H1 (cell line): ENCODE measurements at regions not wholly inside any gene's neighbourhood (a gene's known extent, or its start where the extent isn't known, plus 50 kb on each side); places are given as distances from the start of the nearest gene placed in this dataset.
A peak's percentile ranks its signal among the peaks of the same experiment; 100 is the strongest.
"Not testable (repeated sequence)": the region's sequence is repeated elsewhere in the genome, so short reads cannot be mapped to it uniquely, and the experiment has no call there.

ENCODE experiments used
- CTCF ChIA-PET: fragments of 300-600 bp; sonication (Branson Sonifier 250); formaldehyde crosslinking; loops from one replicate; lab custom pipeline; 2021; ENCODE audit not compliant: partially characterized antibody; lab: Charles Lee
- POLR2A ChIA-PET: fragments of 300-600 bp; sonication (Branson Sonifier 250); formaldehyde crosslinking; loops from one replicate; lab custom pipeline; 2021; ENCODE audit warnings: inconsistent platforms; ENCODE audit not compliant: partially characterized antibody; lab: Charles Lee
- DNase-seq, 2 experiments: peaks; one replicate each; pipeline versions ENCODE4 v3.0.0 to v3.0.0-alpha.2; 2010 to 2022; ENCODE audit warnings: low spot score in 2 of 2, low read depth in 1 of 2, mixed read lengths in 1 of 2
- FAIRE-seq: peaks from 2 replicates; lab custom pipeline; 2011; peaks lifted over from hg19 to GRCh38; lab: Jason Lieb, UNC
- H2AFZ ChIP-seq: 2 replicates; pipeline ENCODE4 v1.8.1; 2012; ENCODE audit warnings: low read length, inconsistent platforms
- H2AK5ac ChIP-seq: 2 replicates; pipeline ENCODE4 v1.6.1; 2013; ENCODE audit warnings: low read depth, low read length
- H2BK120ac ChIP-seq: replicated peaks from 2 replicates; pipeline ENCODE3; 2013; ENCODE audit warnings: low read depth, low read length, inconsistent platforms
- H2BK12ac ChIP-seq: 2 replicates; pipeline ENCODE4 v1.6.1; 2013; ENCODE audit warnings: low read depth, low read length
- H2BK15ac ChIP-seq: 2 replicates; pipeline ENCODE4 v1.6.1; 2013; ENCODE audit warnings: low read length
- H2BK20ac ChIP-seq: 2 replicates; pipeline ENCODE4 v1.6.1; 2013; ENCODE audit warnings: low read length
- H2BK5ac ChIP-seq: 2 replicates; pipeline ENCODE4 v1.6.1; 2013; ENCODE audit warnings: low read depth, low read length
- H3K14ac ChIP-seq: 2 replicates; pipeline ENCODE4 v1.6.1; 2013; ENCODE audit warnings: inconsistent platforms; ENCODE audit not compliant: insufficient read length
- H3K18ac ChIP-seq: 2 replicates; pipeline ENCODE4 v1.6.1; 2013; ENCODE audit warnings: low read length; ENCODE audit errors: extremely low read depth
- H3K23ac ChIP-seq: 2 replicates; pipeline ENCODE4 v1.6.1; 2013; ENCODE audit warnings: inconsistent platforms; ENCODE audit not compliant: insufficient read length
- H3K23me2 ChIP-seq: 2 replicates; pipeline ENCODE4 v1.6.1; 2013; ENCODE audit warnings: low read depth, low read length
- H3K27ac ChIP-seq: 2 replicates; pipeline ENCODE4 v1.6.1; 2011; ENCODE audit warnings: low read depth, low read length, inconsistent platforms
- H3K27me3 ChIP-seq, 4 experiments: replicated peaks in 1 of 4; 1 replicate in 1 of 4; 2 replicates in 3 of 4; pipeline versions ENCODE4 v1.6.1 to v1.8.1; 2011 to 2013; ENCODE audit warnings: low read length in 3 of 4, mild to moderate bottlenecking in 3 of 4, inconsistent platforms in 2 of 4, mixed read lengths in 2 of 4, moderate library complexity in 1 of 4; ENCODE audit not compliant: control insufficient read depth in 3 of 4, insufficient read depth in 3 of 4; ENCODE audit errors: extremely low read depth in 1 of 4
- H3K36me3 ChIP-seq, 4 experiments: 2 replicates each; pipeline versions ENCODE4 v1.6.1 to v1.8.1; 2011 to 2013; ENCODE audit warnings: mild to moderate bottlenecking in 4 of 4, low read length in 3 of 4, moderate library complexity in 2 of 4, control low read depth in 1 of 4, inconsistent platforms in 1 of 4; ENCODE audit not compliant: insufficient read depth in 4 of 4, control insufficient read depth in 2 of 4
- H3K4ac ChIP-seq: replicated peaks from 2 replicates; pipeline ENCODE3; 2013; ENCODE audit warnings: low read length, low read depth, mixed read lengths, inconsistent platforms; ENCODE audit not compliant: insufficient read length
- H3K4me1 ChIP-seq, 4 experiments: replicated peaks in 1 of 4; 1 replicate in 1 of 4; 2 replicates in 3 of 4; pipeline versions ENCODE4 v1.6.1 to v1.8.1; 2011 to 2013; ENCODE audit warnings: low read length in 3 of 4, inconsistent platforms in 2 of 4, mixed read lengths in 1 of 4; ENCODE audit not compliant: insufficient read depth in 4 of 4, control insufficient read depth in 3 of 4
- H3K4me2 ChIP-seq, 2 experiments: 2 replicates each; pipeline versions ENCODE4 v1.6.1 to v1.8.1; 2011 to 2013; ENCODE audit warnings: low read depth in 2 of 2, low read length in 2 of 2, control low read depth in 1 of 2, inconsistent platforms in 1 of 2, mild to moderate bottlenecking in 1 of 2; ENCODE audit not compliant: insufficient read depth in 1 of 2
- H3K4me3 ChIP-seq, 4 experiments: fragments of 200-600, 300-600 bp in 1 of 4; sonication (generic), shearing (Covaris generic), sonication (Bioruptor Twin) in 1 of 4; 2 replicates each; pipeline versions ENCODE4 v1.5.1 to v1.8.1; 2011 to 2016; ENCODE audit warnings: low read length in 4 of 4, low read depth in 3 of 4, control low read depth in 2 of 4, inconsistent platforms in 2 of 4, mild to moderate bottlenecking in 2 of 4, mixed read lengths in 1 of 4, moderate library complexity in 1 of 4; ENCODE audit not compliant: insufficient read depth in 2 of 4; ENCODE audit errors: extremely low read depth in 1 of 4
- H3K56ac ChIP-seq: replicated peaks from 2 replicates; pipeline ENCODE3; 2013; ENCODE audit warnings: low read depth, mild to moderate bottlenecking, mixed read lengths, low read length, inconsistent platforms; ENCODE audit not compliant: insufficient read length
- H3K79me1 ChIP-seq: 2 replicates; pipeline ENCODE4 v1.6.1; 2013; ENCODE audit warnings: low read depth, low read length, control low read depth
- H3K79me2 ChIP-seq, 2 experiments: 2 replicates each; pipeline versions ENCODE4 v1.6.1 to v1.8.1; 2012 to 2013; ENCODE audit warnings: low read length in 2 of 2, mild to moderate bottlenecking in 2 of 2, inconsistent platforms in 1 of 2; ENCODE audit not compliant: insufficient read depth in 2 of 2, control insufficient read depth in 1 of 2
- H3K9ac ChIP-seq, 4 experiments: replicated peaks in 1 of 4; 1 replicate in 1 of 4; 2 replicates in 3 of 4; pipeline versions ENCODE4 v1.6.1 to v1.8.1; 2011 to 2013; ENCODE audit warnings: low read depth in 3 of 4, low read length in 3 of 4, control low read depth in 2 of 4, mild to moderate bottlenecking in 2 of 4, moderate library complexity in 2 of 4, inconsistent platforms in 1 of 4; ENCODE audit errors: extremely low read depth in 1 of 4
- H3K9me3 ChIP-seq, 2 experiments: 2 replicates each; pipeline versions ENCODE4 v1.6.1 to v1.8.1; 2012 to 2013; ENCODE audit warnings: mild to moderate bottlenecking in 2 of 2, moderate library complexity in 2 of 2, control low read depth in 1 of 2, inconsistent platforms in 1 of 2, low read depth in 1 of 2, low read length in 1 of 2, mixed read lengths in 1 of 2; ENCODE audit not compliant: insufficient read depth in 2 of 2
- H4K20me1 ChIP-seq, 2 experiments: replicated peaks in 1 of 2; 2 replicates each; pipeline versions ENCODE3 to v1.8.1; 2011 to 2013; ENCODE audit warnings: inconsistent platforms in 2 of 2, low read length in 2 of 2, mild to moderate bottlenecking in 1 of 2; ENCODE audit not compliant: insufficient read depth in 2 of 2, control insufficient read depth in 1 of 2
- H4K5ac ChIP-seq: 2 replicates; pipeline ENCODE4 v1.6.1; 2013; ENCODE audit warnings: low read length, low read depth, mixed read lengths, inconsistent platforms; ENCODE audit not compliant: insufficient read length
- H4K8ac ChIP-seq: 2 replicates; pipeline ENCODE4 v1.8.0; 2013; ENCODE audit warnings: mild to moderate bottlenecking, moderate library complexity, low read length, inconsistent platforms; ENCODE audit not compliant: insufficient read depth; ENCODE audit errors: extremely low read depth
- H4K91ac ChIP-seq: replicated peaks from 2 replicates; pipeline ENCODE3; 2013; ENCODE audit warnings: low read length, mixed read lengths, inconsistent platforms; ENCODE audit not compliant: insufficient read length
- ASH2L ChIP-seq: fragments of 200-600, 300-600 bp; sonication (generic); IDR thresholded peaks from one replicate; pipeline ENCODE4 v1.7.1; 2017; ENCODE audit warnings: low read length
- RBBP5 ChIP-seq: IDR thresholded peaks from 2 replicates; pipeline ENCODE4 v1.7.1; 2012; ENCODE audit warnings: low read depth, mild to moderate bottlenecking, inconsistent platforms, low read length, moderate library complexity, borderline replicate concordance
- SP1 ChIP-seq: IDR thresholded peaks from 2 replicates; pipeline ENCODE4 v1.6.1; 2011; ENCODE audit warnings: low read depth, low read length
- YY1 ChIP-seq: IDR thresholded peaks from 2 replicates; pipeline ENCODE4 v1.6.1; 2011; ENCODE audit warnings: low read depth, mild to moderate bottlenecking, low read length
- WGBS, 2 experiments: shearing (Covaris generic) in 1 of 2; methylation state at CpG; one replicate each; pipeline versions ENCODE4 v1.1.6 to v1.1.7; 2013 to 2015; ENCODE audit warnings: low lambda C conversion rate in 2 of 2, mixed read lengths in 2 of 2, inconsistent platforms in 1 of 2, low coverage in 1 of 2, missing lambda C conversion rate in 1 of 2; ENCODE audit not compliant: insufficient replicate concordance in 2 of 2, insufficient coverage in 1 of 2, insufficient read length in 1 of 2; ENCODE audit errors: extremely low coverage in 1 of 2, missing lambda C conversion rate in 1 of 2; 5-methylcytosine and 5-hydroxymethylcytosine counted together

- peak overlapping the region; percentile 31 to 32; a peak in 2 of 4 replicates for H3K4me2 ChIP-seq
- H3K4me3 ChIP-seq, H3K14ac ChIP-seq, H3K79me2 ChIP-seq, H3K4ac ChIP-seq, H2BK15ac ChIP-seq: not testable (repeated sequence)
- TF ChIP-seq YY1 (peak; percentile 82), SP1 (0 out of 2 replicates have a peak, but pooled peaks have one; percentile 34), ASH2L (peak; percentile 51), RBBP5 (peak; percentile 65; the same call in 1 of the 2 replicates)
- TF ChIP-seq, all 59 proteins: peak for 4; not testable (repeated sequence) for 55
- H2AK5ac ChIP-seq, H3K56ac ChIP-seq, H3K18ac ChIP-seq, POLR2A ChIA-PET, H4K91ac ChIP-seq, H3K36me3 ChIP-seq, H3K27me3 ChIP-seq, H3K4me1 ChIP-seq, H3K79me1 ChIP-seq, H3K23me2 ChIP-seq, H3K9me3 ChIP-seq, H2BK20ac ChIP-seq, H3K23ac ChIP-seq, H4K20me1 ChIP-seq, FAIRE-seq: not testable (repeated sequence)
- peak overlapping the region; percentile 87; the same call in 1 of the 2 replicates for H2BK12ac ChIP-seq
- H2AFZ ChIP-seq = peak overlapping the region; percentile 97
- peak overlapping the region; percentile 68; the same call in 1 of the 2 replicates for H4K8ac ChIP-seq
- H3K9ac ChIP-seq = 0 out of 7 replicates have a peak overlapping the region, but pooled peaks of 1 of the 4 experiments have one; percentile 1
- WGBS, 2 experiments = 80% methylated on average over 10 of the region's 10 CpGs; no CpG with 5 or more reads in 1 of the 2 experiments
- peak overlapping the region; percentile 36 for H4K5ac ChIP-seq
- H2BK120ac ChIP-seq = peak overlapping the region; percentile 78
- CTCF ChIA-PET = interaction anchor here (0.8 to 1.7 kb wide), 4 partner anchors 50 to 137 kb away, joined by 3 to 4 read pairs (median 4); no protein-coding TSS in a partner anchor
- DNase-seq = peak in 1 of 2 experiments; percentile 53
- H3K27ac ChIP-seq = peak overlapping the region; percentile 38; the same call in 1 of the 2 replicates
- peak overlapping the region; percentile 39; the same call in 1 of the 2 replicates for H2BK5ac ChIP-seq
Measured at GRCh38 chr9:18305167-18305806, 168.7 kb upstream of the ADAMTSL1 start.
